Esophagus squamous epithelium (tissue), 5 donors: ENCODE measurements at regions not wholly inside any gene's neighbourhood (a gene's known extent, or its start where the extent isn't known, plus 50 kb on each side); places are given as distances from the start of the nearest gene placed in this dataset.

ENCODE experiments used
- DNase-seq: peaks from one replicate; lab custom pipeline; 2025; lab: John Stamatoyannopoulos, UW
- H3K27ac ChIP-seq, 4 donors: fragments of 200-600 bp; sonication (generic); one replicate each; pipeline ENCODE4 v1.5.1; 2016 to 2019; ENCODE audit warnings: mild to moderate bottlenecking in 1 of 4
- H3K27me3 ChIP-seq, 4 donors: fragments of 200-600 bp; sonication (generic); 1 replicate in 3 of 4; 2 replicates in 1 of 4; pipeline versions ENCODE4 v1.5.1 to v1.6.0; 2017 to 2021; ENCODE audit warnings: antibody characterized with exemption in 1 of 4
- H3K36me3 ChIP-seq, 3 donors: fragments of 200-600 bp; sonication (generic); one replicate each; pipeline ENCODE4 v1.5.1; 2016 to 2019
- H3K4me1 ChIP-seq, 3 donors: fragments of 200-600 bp; sonication (generic); one replicate each; pipeline ENCODE4 v1.5.1; 2017 to 2019
- H3K4me3 ChIP-seq, 4 donors: fragments of 200-600 bp; sonication (generic); 1 replicate in 3 of 4; 2 replicates in 1 of 4; pipeline ENCODE4 v1.5.1; 2016 to 2019; ENCODE audit warnings: mild to moderate bottlenecking in 2 of 4, moderate library complexity in 1 of 4
- H3K9me3 ChIP-seq, 3 donors: fragments of 200-600 bp; sonication (generic); one replicate each; pipeline ENCODE4 v1.5.1; 2016 to 2019
- POLR2A ChIP-seq, 4 donors: fragments of 450-650 bp; IDR thresholded peaks; one replicate each; pipeline ENCODE4 v1.6.1; 2017; ENCODE audit warnings: antibody characterized with exemption in 4 of 4, mild to moderate bottlenecking in 4 of 4, moderate library complexity in 3 of 4
- WGBS, 2 donors: methylation state at CpG; one replicate each; pipeline ENCODE4 v1.1.5; 2018; 5-methylcytosine and 5-hydroxymethylcytosine counted together
- intact Hi-C: fragments of 100-400 bp; cut with DNase I; formaldehyde crosslinking; loops from one replicate; pipeline ENCODE4 v1.15.0; 2022
- TF ChIP-seq, protein P1 (sequence below), 6 experiments: fragments of 450-650 bp in 4 of 6; fragments of 200-600 bp in 2 of 6; sonication (generic) in 2 of 6; IDR thresholded peaks; one replicate each; pipeline ENCODE4 v1.5.1; 2016 to 2019; ENCODE audit warnings: antibody characterized with exemption in 6 of 6, mild to moderate bottlenecking in 4 of 6, moderate library complexity in 4 of 6
- donor health status: DM: yes; HTN: yes; CAD: no.

DNA sequence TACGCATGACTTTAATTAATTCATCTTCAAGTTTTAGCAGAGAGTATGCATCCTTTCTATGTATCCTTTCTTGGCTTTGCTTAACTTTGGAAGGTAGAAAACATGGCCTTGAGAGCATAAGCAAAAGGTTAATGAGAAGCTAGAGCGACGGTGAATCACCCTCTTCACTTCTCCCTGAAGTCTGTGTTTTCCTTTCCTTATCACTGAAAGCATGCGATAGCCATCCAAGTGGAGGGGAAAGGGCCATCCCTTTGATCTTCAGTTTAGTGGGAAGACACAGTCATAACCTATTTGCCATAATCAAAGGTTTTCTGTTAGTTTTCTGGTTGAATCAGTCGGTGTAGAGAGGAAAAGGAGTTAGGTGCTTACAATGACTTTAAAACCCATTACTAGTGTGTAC, 354.0 kb upstream of the ROBO2 start:
- Histone ChIP-seq H3K27ac (no peak overlapping the region), H3K4me3 (no peak overlapping the region), H3K27me3 (no peaks in the 10 kb centered on the region), H3K9me3 (no peaks in the 10 kb centered on the region), H3K4me1 (no peaks in the 10 kb centered on the region), H3K36me3 (no peaks in the 10 kb centered on the region)
- no peak for TF ChIP-seq POLR2A (IDR thresholded peaks at IDR 0.05)
- TF ChIP-seq, protein P1, sequence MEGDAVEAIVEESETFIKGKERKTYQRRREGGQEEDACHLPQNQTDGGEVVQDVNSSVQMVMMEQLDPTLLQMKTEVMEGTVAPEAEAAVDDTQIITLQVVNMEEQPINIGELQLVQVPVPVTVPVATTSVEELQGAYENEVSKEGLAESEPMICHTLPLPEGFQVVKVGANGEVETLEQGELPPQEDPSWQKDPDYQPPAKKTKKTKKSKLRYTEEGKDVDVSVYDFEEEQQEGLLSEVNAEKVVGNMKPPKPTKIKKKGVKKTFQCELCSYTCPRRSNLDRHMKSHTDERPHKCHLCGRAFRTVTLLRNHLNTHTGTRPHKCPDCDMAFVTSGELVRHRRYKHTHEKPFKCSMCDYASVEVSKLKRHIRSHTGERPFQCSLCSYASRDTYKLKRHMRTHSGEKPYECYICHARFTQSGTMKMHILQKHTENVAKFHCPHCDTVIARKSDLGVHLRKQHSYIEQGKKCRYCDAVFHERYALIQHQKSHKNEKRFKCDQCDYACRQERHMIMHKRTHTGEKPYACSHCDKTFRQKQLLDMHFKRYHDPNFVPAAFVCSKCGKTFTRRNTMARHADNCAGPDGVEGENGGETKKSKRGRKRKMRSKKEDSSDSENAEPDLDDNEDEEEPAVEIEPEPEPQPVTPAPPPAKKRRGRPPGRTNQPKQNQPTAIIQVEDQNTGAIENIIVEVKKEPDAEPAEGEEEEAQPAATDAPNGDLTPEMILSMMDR (IDR thresholded peaks at IDR 0.05) = no peak
- WGBS, 2 donors = 52 to 65% methylated on average over 5 of the region's 5 CpGs
- no peak for DNase-seq
- intact Hi-C loops = no loop called here

DNA sequence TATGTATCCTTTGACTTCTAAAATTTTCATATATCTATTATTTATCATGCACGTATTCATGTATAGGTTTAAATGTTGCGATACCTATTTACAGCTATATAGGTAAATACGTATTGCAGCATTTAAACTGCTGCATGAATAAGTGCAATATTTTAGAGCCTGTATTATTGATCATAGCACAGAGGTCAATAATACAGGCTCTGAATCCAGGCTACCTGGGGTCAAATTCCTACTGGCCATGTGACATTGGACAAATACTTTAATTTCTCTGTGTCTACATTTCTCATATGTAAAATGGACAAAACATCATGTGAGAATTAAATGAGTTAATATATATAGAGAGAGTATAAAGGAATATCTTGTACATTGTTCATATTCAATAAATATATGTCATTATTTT, 352.9 kb upstream of the ROBO2 start:
- TF ChIP-seq, protein P1 (IDR thresholded peaks at IDR 0.05) = no peak
- no peak for TF ChIP-seq POLR2A (IDR thresholded peaks at IDR 0.05)
- Histone ChIP-seq H3K36me3 (no peaks in the 10 kb centered on the region), H3K27ac (no peak overlapping the region), H3K9me3 (no peaks in the 10 kb centered on the region), H3K4me1 (no peaks in the 10 kb centered on the region), H3K27me3 (no peaks in the 10 kb centered on the region), H3K4me3 (no peak overlapping the region)
- no peak for DNase-seq
- 89 to 94% methylated on average over 3 of the region's 3 CpGs for WGBS, 2 donors
- intact Hi-C loops = no loop called here

DNA sequence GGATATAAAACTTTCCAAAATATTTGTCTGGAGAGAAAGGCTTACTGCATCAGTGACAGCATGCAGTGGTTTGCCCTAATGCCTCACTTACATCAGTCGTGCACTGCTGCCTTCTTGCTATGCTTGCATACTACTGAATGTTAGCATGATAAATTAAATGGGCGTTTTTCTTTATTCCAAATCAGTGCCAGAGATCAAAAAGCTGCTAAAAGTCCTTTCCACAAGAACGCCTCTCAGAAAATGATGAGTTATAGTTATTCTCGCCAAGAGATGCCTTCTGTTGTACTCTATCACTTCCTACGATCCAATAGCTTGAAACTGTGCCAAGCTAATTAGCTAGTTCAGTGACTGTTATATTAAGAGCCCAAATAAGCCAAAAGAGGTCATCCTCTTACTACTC, 345.8 kb upstream of the ROBO2 start:
- WGBS, 2 donors = 29 to 30% methylated on average over 5 of the region's 5 CpGs
- Histone ChIP-seq H3K9me3 (no peaks in the 10 kb centered on the region), H3K36me3 (no peaks in the 10 kb centered on the region), H3K4me3 (no peak overlapping the region), H3K27ac (no peak overlapping the region), H3K4me1 (no peaks in the 10 kb centered on the region), H3K27me3 (no peaks in the 10 kb centered on the region)
- no peak for TF ChIP-seq POLR2A (IDR thresholded peaks at IDR 0.05)
- TF ChIP-seq, protein P1 (IDR thresholded peaks at IDR 0.05) = no peak
- intact Hi-C loops = no loop called here
- DNase-seq = no peak

DNA sequence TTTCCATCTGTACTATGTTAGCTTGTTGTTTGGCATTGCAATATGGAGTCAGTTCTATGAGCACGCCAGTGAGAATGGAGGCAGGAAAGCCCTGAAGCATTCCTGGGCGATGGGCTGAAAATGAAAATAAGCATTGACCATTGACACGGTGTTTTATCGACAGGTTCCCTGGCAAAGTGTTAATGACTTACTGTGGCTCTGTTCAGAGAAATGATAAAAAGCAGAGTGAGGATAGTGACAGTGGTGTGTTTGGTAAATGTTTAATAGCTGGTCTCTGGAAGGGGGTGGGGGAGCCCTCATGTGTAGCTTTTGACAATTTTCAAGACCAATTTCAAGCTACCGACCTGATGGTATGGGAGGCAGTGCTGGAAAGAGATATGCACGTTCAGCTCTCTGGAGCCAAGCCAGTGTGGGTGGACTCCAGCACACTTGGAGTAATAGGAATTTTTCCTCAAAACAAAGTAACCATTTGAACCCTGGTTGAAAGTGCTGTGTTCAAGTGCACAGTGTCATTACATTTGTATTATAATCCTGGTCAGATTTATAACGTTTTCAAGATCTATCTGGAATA, 341.7 kb upstream of the ROBO2 start:
- intact Hi-C loops = no loop called here
- no peak for TF ChIP-seq POLR2A (IDR thresholded peaks at IDR 0.05)
- TF ChIP-seq, protein P1 (IDR thresholded peaks at IDR 0.05) = no peak
- Histone ChIP-seq H3K36me3 (no peaks in the 10 kb centered on the region), H3K27me3 (no peaks in the 10 kb centered on the region), H3K27ac (no peak overlapping the region), H3K4me3 (no peak overlapping the region), H3K9me3 (no peaks in the 10 kb centered on the region), H3K4me1 (no peaks in the 10 kb centered on the region)
- WGBS, 2 donors = 50 to 52% methylated on average over 7 of the region's 7 CpGs
- DNase-seq = no peak

DNA sequence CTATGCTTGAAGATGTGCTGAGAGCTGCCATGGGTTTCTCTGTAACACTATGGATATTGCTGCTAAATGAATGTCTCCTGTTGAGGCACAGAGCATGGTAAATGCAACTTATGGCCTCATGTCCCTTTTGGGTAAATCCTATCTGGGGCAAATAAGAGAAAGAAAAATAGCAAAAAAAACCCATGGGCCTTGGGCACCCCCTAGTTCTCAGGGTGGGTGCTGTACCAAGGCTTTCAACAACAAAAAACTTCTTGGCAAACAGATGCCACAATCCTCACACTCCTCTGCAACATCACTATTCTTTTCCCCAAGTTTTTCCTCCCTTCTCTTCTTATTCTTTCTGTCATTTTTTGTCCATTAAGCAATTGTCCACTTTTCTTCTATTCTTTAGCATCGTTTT, 340.1 kb upstream of the ROBO2 start:
- no peak overlapping the region for H3K27ac ChIP-seq
- intact Hi-C loops = no loop called here
- H3K4me3 ChIP-seq = no peak overlapping the region
- H3K4me1 ChIP-seq = no peaks in the 10 kb centered on the region
- no peaks in the 10 kb centered on the region for H3K36me3 ChIP-seq
- DNase-seq = no peak
- WGBS, 2 donors = 26 to 45% methylated on average over 1 of the region's 1 CpG
- TF ChIP-seq, protein P1 (IDR thresholded peaks at IDR 0.05) = no peak
- no peak for TF ChIP-seq POLR2A (IDR thresholded peaks at IDR 0.05)
- no peaks in the 10 kb centered on the region for H3K27me3 ChIP-seq
- H3K9me3 ChIP-seq = no peaks in the 10 kb centered on the region
